GM23338 (cell line): ENCODE measurements at regions not wholly inside any gene's neighbourhood (a gene's known extent, or its start where the extent isn't known, plus 50 kb on each side); places are given as distances from the start of the nearest gene placed in this dataset.

ENCODE experiments used
- ATAC-seq: fragments of 200-7000 bp; cut with Tn5 transposase; 3 replicates; pipeline ENCODE4 v1.9.1; 2020
- DNase-seq: peaks from one replicate; pipeline ENCODE4 v3.0.0-alpha.2; 2015; ENCODE audit warnings: low spot score
- H2AFZ ChIP-seq: fragments of 200-600 bp; sonication (generic); 2 replicates; pipeline ENCODE4 v1.8.0; 2016; ENCODE audit warnings: antibody characterized with exemption, mild to moderate bottlenecking, moderate library complexity
- H3F3A ChIP-seq: fragments of 200-600 bp; sonication (generic); replicated peaks from 2 replicates; pipeline ENCODE4 v1.8.0; 2017; ENCODE audit warnings: antibody characterized with exemption, mixed run types, low read depth
- H3K27ac ChIP-seq: fragments of 200-600 bp; sonication (generic); 2 replicates; pipeline ENCODE4 v1.6.1; 2016; ENCODE audit warnings: low read depth
- H3K27me3 ChIP-seq: fragments of 200-600 bp; sonication (generic); 2 replicates; pipeline ENCODE4 v1.8.0; 2016; ENCODE audit warnings: mild to moderate bottlenecking, mixed run types, moderate library complexity; ENCODE audit not compliant: insufficient read depth
- H3K36me3 ChIP-seq: fragments of 200-600 bp; sonication (generic); 2 replicates; pipeline ENCODE4 v1.8.0; 2016; ENCODE audit warnings: mild to moderate bottlenecking; ENCODE audit not compliant: insufficient read depth
- H3K4me1 ChIP-seq: fragments of 200-600 bp; sonication (generic); 2 replicates; pipeline ENCODE4 v1.8.0; 2016; ENCODE audit warnings: mild to moderate bottlenecking, moderate library complexity; ENCODE audit not compliant: insufficient read depth
- H3K4me2 ChIP-seq: fragments of 200-600 bp; sonication (generic); 2 replicates; pipeline ENCODE4 v1.7.1; 2017; ENCODE audit warnings: mixed run types
- H3K4me3 ChIP-seq: fragments of 200-600 bp; sonication (generic); 2 replicates; pipeline ENCODE4 v1.6.1; 2016; ENCODE audit warnings: mixed run types
- H3K79me2 ChIP-seq: fragments of 200-600 bp; sonication (generic); replicated peaks from 2 replicates; pipeline ENCODE4 v1.8.0; 2017; ENCODE audit warnings: mild to moderate bottlenecking; ENCODE audit not compliant: insufficient read depth
- H3K9me2 ChIP-seq: fragments of 200-600 bp; sonication (generic); 2 replicates; pipeline ENCODE4 v1.8.0; 2017; ENCODE audit not compliant: insufficient read depth
- H4K20me1 ChIP-seq: fragments of 200-600 bp; sonication (generic); replicated peaks from 2 replicates; pipeline ENCODE4 v1.8.0; 2017; ENCODE audit warnings: mild to moderate bottlenecking; ENCODE audit not compliant: insufficient read depth
- H3K27ac Mint-ChIP-seq: 2 replicates; pipeline ENCODE4 v1.8.0; 2020; ENCODE audit warnings: inconsistent platforms, mild to moderate bottlenecking, moderate library complexity, mixed read lengths
- H3K27me3 Mint-ChIP-seq: 3 replicates; pipeline ENCODE4 v1.8.0; 2022; ENCODE audit warnings: low read depth, mild to moderate bottlenecking, moderate library complexity, mixed read lengths, inconsistent platforms; ENCODE audit not compliant: insufficient read depth, poor library complexity
- H3K36me3 Mint-ChIP-seq: 3 replicates; pipeline ENCODE4 v1.8.0; 2021; ENCODE audit warnings: low read depth, mild to moderate bottlenecking, inconsistent platforms, moderate library complexity, mixed read lengths
- H3K4me1 Mint-ChIP-seq: 3 replicates; pipeline ENCODE4 v1.8.0; 2020; ENCODE audit warnings: mild to moderate bottlenecking, inconsistent platforms, mixed read lengths
- H3K4me3 Mint-ChIP-seq: 3 replicates; pipeline ENCODE4 v1.8.0; 2021; ENCODE audit warnings: moderate library complexity, mild to moderate bottlenecking, inconsistent platforms, mixed read lengths
- H3K9me3 Mint-ChIP-seq: 3 replicates; pipeline ENCODE4 v1.8.0; 2020; ENCODE audit warnings: moderate library complexity, mild to moderate bottlenecking, inconsistent platforms, mixed read lengths
- CREB1 ChIP-seq: fragments of 250-450 bp; sonication (Bioruptor Pico); IDR thresholded peaks from 2 replicates; pipeline ENCODE4 v1.5.0; 2020; ENCODE audit warnings: low read depth, mild to moderate bottlenecking, moderate library complexity
- EZH2 ChIP-seq: fragments of 200-600 bp; sonication (generic); IDR thresholded peaks from one replicate; pipeline ENCODE4 v1.8.0; 2017; ENCODE audit warnings: antibody characterized with exemption, mild to moderate bottlenecking, low read depth; ENCODE audit not compliant: unreplicated experiment
- EZH2phosphoT487 ChIP-seq: fragments of 200-600 bp; sonication (generic); IDR thresholded peaks from one replicate; pipeline ENCODE4 v1.8.1; 2018; ENCODE audit warnings: antibody characterized with exemption; ENCODE audit not compliant: unreplicated experiment
- JUNB ChIP-seq: IDR thresholded peaks from one replicate; pipeline ENCODE4 v1.6.1; 2016; ENCODE audit warnings: antibody characterized with exemption; ENCODE audit not compliant: unreplicated experiment
- NANOG ChIP-seq: IDR thresholded peaks from 2 replicates; pipeline ENCODE4 v1.6.1; 2016; ENCODE audit warnings: antibody characterized with exemption, borderline replicate concordance
- POLR2AphosphoS5 ChIP-seq: IDR thresholded peaks from 2 replicates; pipeline ENCODE4 v1.6.1; 2016; ENCODE audit warnings: antibody characterized with exemption, low read depth
- STAT1 ChIP-seq: IDR thresholded peaks from one replicate; pipeline ENCODE4 v1.6.1; 2016; ENCODE audit warnings: antibody characterized with exemption; ENCODE audit not compliant: unreplicated experiment
- ZNF114 ChIP-seq: fragments of 250-450 bp; sonication (Bioruptor Pico); IDR thresholded peaks from 2 replicates; pipeline ENCODE4 v1.5.0; 2020; ENCODE audit warnings: mild to moderate bottlenecking, moderate library complexity
- ZNF331 ChIP-seq: fragments of 250-450 bp; sonication (Bioruptor Pico); IDR thresholded peaks from 2 replicates; pipeline ENCODE4 v1.5.0; 2020; ENCODE audit warnings: low read depth, mild to moderate bottlenecking, moderate library complexity
- TF ChIP-seq, protein P1 (sequence below): IDR thresholded peaks from 2 replicates; pipeline ENCODE4 v1.6.1; 2016; ENCODE audit warnings: antibody characterized with exemption
- TF ChIP-seq, protein P2 (sequence below): IDR thresholded peaks from one replicate; pipeline ENCODE4 v1.6.1; 2018; ENCODE audit warnings: antibody characterized with exemption; ENCODE audit not compliant: unreplicated experiment
- TF ChIP-seq, protein P3 (sequence below): fragments of 250-450 bp; sonication (Bioruptor Pico); IDR thresholded peaks from 2 replicates; pipeline ENCODE4 v1.5.0; 2020; ENCODE audit warnings: mild to moderate bottlenecking, moderate library complexity
- TF ChIP-seq, protein P4 (sequence below), 2 experiments: fragments of 200-600 bp in 1 of 2; sonication (generic) in 1 of 2; conservative IDR thresholded peaks; 2 replicates each; pipeline versions ENCODE4 v1.5.1 to v1.6.1; 2016 to 2017; ENCODE audit warnings: antibody characterized with exemption in 2 of 2, low read depth in 2 of 2, mild to moderate bottlenecking in 2 of 2, moderate library complexity in 1 of 2

DNA sequence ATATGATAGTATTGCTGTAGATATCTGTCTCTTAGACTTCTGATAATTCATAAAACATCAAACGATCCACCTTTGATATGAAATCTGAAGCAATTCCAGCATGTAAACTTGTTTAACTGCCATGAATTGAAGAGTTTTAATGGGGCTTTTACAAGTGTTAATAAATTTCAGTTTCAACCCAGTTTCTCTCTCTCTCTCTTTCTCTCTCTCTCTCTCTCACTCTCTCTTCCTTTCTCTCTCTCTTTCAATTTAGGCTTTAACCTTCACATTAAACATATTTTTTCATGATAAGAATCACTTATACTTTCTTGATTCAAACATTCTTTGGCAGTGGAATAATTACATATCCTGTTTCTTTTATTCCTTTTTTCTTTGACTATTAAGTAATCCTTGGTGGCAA, 296.1 kb downstream of the EPHA4 start:
- Histone ChIP-seq H3K4me3 (no peak overlapping the region), H2AFZ (no peak overlapping the region), H3K9me2 (no peaks in the 10 kb centered on the region), H3K79me2 (no peaks in the 10 kb centered on the region), H3F3A (no peaks in the 10 kb centered on the region), H4K20me1 (no peaks in the 10 kb centered on the region), H3K4me2 (no peak overlapping the region), H3K36me3 (no peaks in the 10 kb centered on the region), H3K27me3 (no peaks in the 10 kb centered on the region), H3K4me1 (no peaks in the 10 kb centered on the region), H3K27ac (no peak overlapping the region)
- no peak for ATAC-seq
- TF ChIP-seq, protein P1, sequence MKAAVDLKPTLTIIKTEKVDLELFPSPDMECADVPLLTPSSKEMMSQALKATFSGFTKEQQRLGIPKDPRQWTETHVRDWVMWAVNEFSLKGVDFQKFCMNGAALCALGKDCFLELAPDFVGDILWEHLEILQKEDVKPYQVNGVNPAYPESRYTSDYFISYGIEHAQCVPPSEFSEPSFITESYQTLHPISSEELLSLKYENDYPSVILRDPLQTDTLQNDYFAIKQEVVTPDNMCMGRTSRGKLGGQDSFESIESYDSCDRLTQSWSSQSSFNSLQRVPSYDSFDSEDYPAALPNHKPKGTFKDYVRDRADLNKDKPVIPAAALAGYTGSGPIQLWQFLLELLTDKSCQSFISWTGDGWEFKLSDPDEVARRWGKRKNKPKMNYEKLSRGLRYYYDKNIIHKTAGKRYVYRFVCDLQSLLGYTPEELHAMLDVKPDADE = no peak
- TF ChIP-seq CREB1 (no peak), NANOG (no peak), JUNB (no peak), EZH2 (no peak), POLR2AphosphoS5 (no peak), STAT1 (no peak), ZNF331 (CRISPR knock-in tag) (no peak), ZNF114 (CRISPR knock-in tag) (no peak), EZH2phosphoT487 (no peak)
- TF ChIP-seq, protein P2, sequence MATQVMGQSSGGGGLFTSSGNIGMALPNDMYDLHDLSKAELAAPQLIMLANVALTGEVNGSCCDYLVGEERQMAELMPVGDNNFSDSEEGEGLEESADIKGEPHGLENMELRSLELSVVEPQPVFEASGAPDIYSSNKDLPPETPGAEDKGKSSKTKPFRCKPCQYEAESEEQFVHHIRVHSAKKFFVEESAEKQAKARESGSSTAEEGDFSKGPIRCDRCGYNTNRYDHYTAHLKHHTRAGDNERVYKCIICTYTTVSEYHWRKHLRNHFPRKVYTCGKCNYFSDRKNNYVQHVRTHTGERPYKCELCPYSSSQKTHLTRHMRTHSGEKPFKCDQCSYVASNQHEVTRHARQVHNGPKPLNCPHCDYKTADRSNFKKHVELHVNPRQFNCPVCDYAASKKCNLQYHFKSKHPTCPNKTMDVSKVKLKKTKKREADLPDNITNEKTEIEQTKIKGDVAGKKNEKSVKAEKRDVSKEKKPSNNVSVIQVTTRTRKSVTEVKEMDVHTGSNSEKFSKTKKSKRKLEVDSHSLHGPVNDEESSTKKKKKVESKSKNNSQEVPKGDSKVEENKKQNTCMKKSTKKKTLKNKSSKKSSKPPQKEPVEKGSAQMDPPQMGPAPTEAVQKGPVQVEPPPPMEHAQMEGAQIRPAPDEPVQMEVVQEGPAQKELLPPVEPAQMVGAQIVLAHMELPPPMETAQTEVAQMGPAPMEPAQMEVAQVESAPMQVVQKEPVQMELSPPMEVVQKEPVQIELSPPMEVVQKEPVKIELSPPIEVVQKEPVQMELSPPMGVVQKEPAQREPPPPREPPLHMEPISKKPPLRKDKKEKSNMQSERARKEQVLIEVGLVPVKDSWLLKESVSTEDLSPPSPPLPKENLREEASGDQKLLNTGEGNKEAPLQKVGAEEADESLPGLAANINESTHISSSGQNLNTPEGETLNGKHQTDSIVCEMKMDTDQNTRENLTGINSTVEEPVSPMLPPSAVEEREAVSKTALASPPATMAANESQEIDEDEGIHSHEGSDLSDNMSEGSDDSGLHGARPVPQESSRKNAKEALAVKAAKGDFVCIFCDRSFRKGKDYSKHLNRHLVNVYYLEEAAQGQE = no peak
- TF ChIP-seq, protein P3, sequence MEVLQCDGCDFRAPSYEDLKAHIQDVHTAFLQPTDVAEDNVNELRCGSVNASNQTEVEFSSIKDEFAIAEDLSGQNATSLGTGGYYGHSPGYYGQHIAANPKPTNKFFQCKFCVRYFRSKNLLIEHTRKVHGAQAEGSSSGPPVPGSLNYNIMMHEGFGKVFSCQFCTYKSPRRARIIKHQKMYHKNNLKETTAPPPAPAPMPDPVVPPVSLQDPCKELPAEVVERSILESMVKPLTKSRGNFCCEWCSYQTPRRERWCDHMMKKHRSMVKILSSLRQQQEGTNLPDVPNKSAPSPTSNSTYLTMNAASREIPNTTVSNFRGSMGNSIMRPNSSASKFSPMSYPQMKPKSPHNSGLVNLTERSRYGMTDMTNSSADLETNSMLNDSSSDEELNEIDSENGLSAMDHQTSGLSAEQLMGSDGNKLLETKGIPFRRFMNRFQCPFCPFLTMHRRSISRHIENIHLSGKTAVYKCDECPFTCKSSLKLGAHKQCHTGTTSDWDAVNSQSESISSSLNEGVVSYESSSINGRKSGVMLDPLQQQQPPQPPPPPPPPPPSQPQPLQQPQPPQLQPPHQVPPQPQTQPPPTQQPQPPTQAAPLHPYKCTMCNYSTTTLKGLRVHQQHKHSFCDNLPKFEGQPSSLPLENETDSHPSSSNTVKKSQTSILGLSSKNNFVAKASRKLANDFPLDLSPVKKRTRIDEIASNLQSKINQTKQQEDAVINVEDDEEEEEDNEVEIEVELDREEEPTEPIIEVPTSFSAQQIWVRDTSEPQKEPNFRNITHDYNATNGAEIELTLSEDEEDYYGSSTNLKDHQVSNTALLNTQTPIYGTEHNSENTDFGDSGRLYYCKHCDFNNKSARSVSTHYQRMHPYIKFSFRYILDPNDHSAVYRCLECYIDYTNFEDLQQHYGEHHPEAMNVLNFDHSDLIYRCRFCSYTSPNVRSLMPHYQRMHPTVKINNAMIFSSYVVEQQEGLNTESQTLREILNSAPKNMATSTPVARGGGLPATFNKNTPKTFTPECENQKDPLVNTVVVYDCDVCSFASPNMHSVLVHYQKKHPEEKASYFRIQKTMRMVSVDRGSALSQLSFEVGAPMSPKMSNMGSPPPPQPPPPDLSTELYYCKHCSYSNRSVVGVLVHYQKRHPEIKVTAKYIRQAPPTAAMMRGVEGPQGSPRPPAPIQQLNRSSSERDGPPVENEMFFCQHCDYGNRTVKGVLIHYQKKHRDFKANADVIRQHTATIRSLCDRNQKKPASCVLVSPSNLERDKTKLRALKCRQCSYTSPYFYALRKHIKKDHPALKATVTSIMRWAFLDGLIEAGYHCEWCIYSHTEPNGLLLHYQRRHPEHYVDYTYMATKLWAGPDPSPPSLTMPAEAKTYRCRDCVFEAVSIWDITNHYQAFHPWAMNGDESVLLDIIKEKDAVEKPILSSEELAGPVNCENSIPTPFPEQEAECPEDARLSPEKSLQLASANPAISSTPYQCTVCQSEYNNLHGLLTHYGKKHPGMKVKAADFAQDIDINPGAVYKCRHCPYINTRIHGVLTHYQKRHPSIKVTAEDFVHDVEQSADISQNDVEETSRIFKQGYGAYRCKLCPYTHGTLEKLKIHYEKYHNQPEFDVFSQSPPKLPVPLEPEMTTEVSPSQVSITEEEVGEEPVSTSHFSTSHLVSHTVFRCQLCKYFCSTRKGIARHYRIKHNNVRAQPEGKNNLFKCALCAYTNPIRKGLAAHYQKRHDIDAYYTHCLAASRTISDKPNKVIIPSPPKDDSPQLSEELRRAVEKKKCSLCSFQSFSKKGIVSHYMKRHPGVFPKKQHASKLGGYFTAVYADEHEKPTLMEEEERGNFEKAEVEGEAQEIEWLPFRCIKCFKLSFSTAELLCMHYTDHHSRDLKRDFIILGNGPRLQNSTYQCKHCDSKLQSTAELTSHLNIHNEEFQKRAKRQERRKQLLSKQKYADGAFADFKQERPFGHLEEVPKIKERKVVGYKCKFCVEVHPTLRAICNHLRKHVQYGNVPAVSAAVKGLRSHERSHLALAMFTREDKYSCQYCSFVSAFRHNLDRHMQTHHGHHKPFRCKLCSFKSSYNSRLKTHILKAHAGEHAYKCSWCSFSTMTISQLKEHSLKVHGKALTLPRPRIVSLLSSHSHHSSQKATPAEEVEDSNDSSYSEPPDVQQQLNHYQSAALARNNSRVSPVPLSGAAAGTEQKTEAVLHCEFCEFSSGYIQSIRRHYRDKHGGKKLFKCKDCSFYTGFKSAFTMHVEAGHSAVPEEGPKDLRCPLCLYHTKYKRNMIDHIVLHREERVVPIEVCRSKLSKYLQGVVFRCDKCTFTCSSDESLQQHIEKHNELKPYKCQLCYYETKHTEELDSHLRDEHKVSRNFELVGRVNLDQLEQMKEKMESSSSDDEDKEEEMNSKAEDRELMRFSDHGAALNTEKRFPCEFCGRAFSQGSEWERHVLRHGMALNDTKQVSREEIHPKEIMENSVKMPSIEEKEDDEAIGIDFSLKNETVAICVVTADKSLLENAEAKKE (CRISPR knock-in tag) = no peak
- TF ChIP-seq, protein P4, sequence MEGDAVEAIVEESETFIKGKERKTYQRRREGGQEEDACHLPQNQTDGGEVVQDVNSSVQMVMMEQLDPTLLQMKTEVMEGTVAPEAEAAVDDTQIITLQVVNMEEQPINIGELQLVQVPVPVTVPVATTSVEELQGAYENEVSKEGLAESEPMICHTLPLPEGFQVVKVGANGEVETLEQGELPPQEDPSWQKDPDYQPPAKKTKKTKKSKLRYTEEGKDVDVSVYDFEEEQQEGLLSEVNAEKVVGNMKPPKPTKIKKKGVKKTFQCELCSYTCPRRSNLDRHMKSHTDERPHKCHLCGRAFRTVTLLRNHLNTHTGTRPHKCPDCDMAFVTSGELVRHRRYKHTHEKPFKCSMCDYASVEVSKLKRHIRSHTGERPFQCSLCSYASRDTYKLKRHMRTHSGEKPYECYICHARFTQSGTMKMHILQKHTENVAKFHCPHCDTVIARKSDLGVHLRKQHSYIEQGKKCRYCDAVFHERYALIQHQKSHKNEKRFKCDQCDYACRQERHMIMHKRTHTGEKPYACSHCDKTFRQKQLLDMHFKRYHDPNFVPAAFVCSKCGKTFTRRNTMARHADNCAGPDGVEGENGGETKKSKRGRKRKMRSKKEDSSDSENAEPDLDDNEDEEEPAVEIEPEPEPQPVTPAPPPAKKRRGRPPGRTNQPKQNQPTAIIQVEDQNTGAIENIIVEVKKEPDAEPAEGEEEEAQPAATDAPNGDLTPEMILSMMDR (conservative IDR thresholded peaks at IDR 0.05; ENCODE audit: low read depth in 2 of 2) = no peak
- peaks cover 1% of the 10 kb centered on the region for H3K27me3 Mint-ChIP-seq
- H3K9me3 Mint-ChIP-seq = no peaks in the 10 kb centered on the region
- no peaks in the 10 kb centered on the region for H3K36me3 Mint-ChIP-seq
- DNase-seq = no peak
- no peak overlapping the region for H3K4me3 Mint-ChIP-seq
- peaks cover 4% of the 10 kb centered on the region; the same call in 2 of the 3 replicates for H3K4me1 Mint-ChIP-seq
- H3K27ac Mint-ChIP-seq = no peak overlapping the region
